ENCODE measurements at regions not wholly inside any gene's neighbourhood (a gene's known extent, or its start where the extent isn't known, plus 50 kb on each side); places are given as distances from the start of the nearest gene placed in this dataset.
"Not testable (repeated sequence)": the region's sequence is repeated elsewhere in the genome, so short reads cannot be mapped to it uniquely, and the experiment has no call there.

DNA sequence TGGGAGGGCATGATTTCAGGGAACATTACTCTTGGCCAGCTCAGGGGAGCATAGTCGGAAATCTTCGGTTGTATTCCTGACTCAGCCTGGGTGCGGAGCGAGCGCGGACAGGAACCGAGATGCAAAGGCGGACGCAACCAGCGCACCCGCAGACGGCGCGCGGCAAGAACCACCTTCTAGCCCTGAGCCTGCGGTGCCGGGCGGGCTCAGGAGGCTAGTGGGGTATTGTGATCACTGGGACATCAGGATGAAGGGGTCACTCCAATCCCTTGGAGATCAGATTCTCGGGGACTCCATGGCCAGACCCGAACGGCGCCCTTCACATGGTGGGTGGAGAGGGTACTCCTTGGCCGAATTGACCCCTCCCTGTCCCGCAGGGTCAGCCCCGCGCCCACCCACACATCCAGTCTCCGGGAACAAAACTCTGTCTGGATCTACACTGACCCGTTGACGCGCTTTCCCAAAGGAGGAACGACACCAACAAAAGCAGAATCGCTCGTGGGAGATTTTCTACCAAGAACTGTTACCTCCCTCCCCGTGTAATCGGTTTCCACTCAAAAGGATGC, 730.5 kb downstream of the ZWINT start:
- TF ChIP-seq, protein P1, sequence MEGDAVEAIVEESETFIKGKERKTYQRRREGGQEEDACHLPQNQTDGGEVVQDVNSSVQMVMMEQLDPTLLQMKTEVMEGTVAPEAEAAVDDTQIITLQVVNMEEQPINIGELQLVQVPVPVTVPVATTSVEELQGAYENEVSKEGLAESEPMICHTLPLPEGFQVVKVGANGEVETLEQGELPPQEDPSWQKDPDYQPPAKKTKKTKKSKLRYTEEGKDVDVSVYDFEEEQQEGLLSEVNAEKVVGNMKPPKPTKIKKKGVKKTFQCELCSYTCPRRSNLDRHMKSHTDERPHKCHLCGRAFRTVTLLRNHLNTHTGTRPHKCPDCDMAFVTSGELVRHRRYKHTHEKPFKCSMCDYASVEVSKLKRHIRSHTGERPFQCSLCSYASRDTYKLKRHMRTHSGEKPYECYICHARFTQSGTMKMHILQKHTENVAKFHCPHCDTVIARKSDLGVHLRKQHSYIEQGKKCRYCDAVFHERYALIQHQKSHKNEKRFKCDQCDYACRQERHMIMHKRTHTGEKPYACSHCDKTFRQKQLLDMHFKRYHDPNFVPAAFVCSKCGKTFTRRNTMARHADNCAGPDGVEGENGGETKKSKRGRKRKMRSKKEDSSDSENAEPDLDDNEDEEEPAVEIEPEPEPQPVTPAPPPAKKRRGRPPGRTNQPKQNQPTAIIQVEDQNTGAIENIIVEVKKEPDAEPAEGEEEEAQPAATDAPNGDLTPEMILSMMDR (conservative IDR thresholded peaks at IDR 0.05; ENCODE audit: low read length): no peak
- no peak for DNase-seq (ENCODE audit: low read depth)
- peak overlapping the region; percentile 45 for H3K4me3 ChIP-seq (ENCODE audit: low read length)

DNA sequence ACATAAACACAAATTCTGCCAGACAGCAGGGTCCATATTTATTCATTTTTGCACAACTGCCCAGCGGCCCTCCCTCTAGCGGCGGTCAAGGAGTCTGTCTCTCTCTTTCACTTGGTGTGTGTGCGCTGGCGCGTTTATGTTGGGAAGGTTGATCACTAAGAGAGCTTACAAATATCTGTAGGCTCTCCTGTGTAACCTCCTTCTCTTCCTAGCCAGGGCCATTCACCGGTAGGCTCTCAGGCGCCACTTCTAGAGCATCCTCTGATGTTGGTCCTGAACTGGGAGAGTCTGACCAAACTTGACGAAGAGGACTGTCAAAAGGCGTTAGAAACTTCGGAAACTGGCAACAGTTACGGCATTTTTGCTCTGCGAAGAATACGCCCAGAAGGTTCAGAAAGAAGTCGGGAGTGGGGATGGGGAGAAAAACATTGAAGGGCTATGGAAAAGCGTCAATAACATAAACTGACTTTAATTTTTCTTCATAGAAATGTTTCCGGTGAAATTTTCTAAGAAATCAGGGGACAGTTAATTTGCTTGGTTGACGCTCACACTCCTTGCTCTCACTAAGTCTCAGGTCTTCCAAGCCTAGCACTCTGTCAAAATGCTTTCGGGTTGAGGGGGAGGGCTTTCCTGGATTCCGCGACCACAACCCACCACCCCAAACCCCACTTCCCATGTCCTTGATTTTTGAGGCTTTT, 731.1 kb downstream of the ZWINT start:
- H3K4me3 ChIP-seq (ENCODE audit: low read length): no peak overlapping the region
- TF ChIP-seq, protein P1 (conservative IDR thresholded peaks at IDR 0.05; ENCODE audit: low read length): peak; percentile 51
- peak; percentile 21 for DNase-seq (ENCODE audit: low read depth)

DNA sequence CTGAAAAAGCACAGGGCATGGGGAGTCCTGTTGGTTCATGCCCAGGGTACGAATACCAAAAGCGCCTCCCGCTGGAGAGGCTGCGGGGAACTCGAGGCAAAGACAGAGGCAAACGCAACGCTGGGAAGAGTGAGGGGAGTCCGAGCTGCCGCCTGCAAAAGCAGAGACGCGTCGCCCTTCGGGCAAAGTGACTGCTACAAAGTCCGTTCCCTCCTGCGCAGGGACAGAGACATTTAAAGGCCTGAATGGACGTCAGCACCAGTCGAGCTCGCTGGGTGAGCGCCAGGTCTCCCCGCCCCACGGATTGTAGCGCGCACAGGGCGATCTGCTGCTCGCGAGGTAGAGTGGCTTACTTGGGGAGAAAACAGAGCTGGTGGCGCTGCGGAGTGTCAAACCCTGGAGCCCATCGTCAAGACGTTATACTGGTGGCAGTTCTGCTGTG, 732.8 kb downstream of the ZWINT start:
- TF ChIP-seq, protein P1 (conservative IDR thresholded peaks at IDR 0.05; ENCODE audit: low read length): no peak
- no peak for DNase-seq (ENCODE audit: low read depth)
- H3K4me3 ChIP-seq (ENCODE audit: low read length): no peak overlapping the region

DNA sequence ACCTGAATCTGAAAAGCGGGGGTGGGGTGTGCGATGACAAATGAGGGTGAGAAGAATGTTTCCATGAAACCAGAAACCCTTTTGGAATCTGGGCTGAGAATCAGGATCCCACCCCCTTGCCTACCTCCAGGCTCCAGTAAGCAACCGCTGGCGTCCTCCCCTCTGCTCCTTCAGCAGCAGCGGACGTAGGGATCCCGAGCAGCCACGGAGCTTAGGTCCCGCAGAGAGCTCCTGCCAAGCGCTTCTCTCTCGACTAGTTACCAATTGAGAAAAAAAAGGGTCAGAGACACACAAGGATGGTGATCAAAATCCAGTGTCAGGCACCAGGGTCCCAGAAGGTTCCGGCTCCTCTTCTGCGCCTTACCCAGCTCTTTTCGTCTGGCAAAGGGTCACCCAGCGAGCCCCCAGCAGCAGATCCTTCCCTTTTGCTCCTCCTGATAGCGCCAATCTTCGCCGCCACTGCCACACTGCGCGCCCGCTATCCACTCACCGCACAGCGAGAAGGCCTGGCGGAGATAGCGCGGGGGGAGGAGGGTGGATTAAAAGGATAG, 733.5 kb downstream of the ZWINT start:
- no peak overlapping the region for H3K4me3 ChIP-seq (ENCODE audit: low read length)
- TF ChIP-seq, protein P1 (conservative IDR thresholded peaks at IDR 0.05; ENCODE audit: low read length): no peak
- DNase-seq (ENCODE audit: low read depth): no peak

DNA sequence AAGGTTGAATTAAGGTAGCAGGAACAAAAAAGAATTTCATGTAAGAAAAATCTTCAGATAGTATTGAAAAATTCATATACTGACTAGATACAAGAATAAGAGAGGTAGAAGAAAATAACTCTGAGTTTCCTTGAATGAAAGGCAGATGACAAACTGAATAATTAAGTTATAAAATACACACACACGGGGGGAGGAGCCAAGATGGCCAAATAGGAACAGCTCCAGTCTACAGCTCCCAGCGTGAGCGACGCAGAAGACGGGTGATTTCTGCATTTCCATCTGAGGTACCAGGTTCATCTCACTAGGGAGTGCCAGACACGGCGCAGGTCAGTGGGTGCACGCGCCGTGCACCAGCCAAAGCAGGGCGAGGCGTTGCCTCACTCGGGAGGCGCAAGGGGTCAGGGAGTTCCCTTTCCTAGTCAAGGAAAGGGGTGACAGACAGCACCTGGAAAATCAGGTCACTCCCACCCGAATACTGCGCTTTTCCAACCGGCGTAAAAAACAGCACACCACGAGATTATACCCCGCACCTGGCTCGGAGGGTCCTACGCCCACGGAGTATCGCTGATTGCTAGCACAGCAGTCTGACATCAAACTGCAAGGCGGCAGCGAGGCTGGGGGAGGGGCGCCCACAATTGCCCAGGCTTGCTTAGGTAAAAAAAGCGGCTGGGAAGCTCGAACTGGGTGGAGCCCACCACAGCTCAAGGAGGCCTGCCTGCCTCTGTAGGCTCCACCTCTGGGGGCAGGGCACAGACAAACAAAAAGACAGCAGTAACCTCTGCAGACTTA, 759.2 kb downstream of the ZWINT start:
- DNase-seq (ENCODE audit: low read depth); H3K4me3 ChIP-seq (ENCODE audit: low read length): not testable (repeated sequence)

DNA sequence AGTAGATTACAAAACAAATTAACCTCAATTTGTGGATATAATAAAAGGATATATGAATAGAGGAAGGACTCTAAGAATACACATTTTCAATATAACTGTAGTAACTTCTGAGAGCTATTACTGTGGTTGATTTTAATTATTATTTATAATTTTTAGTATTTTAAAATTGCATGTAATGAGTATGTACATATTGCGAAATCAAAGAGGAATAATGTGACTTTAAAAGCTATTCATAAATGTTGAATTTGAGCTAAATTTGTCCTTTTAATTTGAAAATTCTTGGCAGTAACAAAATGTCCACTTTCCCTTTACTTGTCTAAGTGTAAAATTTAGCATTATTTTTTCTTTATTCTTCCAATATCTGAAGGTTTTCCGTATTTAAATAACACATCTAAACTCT, 750.6 kb upstream of the PCDH15 start:
- DNase-seq (ENCODE audit: low read depth): no peak
- H3K4me3 ChIP-seq (ENCODE audit: low read length): no peak overlapping the region
- TF ChIP-seq, protein P1 (conservative IDR thresholded peaks at IDR 0.05; ENCODE audit: low read length): no peak

DNA sequence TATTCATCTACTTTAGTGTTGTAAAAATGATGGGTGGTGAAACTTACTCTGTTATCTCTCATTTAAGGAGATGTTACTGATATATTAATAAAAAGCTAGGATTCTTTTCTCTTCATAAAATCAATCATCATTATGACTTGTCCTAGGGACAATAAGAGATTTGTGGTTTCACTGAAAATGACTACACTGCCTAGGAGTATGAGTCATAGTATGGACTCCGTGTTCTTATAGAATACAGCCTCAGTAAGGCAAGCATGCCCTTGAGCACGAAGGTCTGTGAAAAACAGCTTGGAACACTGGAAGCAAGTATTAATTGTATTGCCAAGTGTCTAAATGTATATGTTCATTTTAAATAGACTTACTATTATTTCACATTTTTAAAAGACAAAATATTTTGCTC, 749.2 kb upstream of the PCDH15 start:
- no peak for DNase-seq (ENCODE audit: low read depth)
- TF ChIP-seq, protein P1 (conservative IDR thresholded peaks at IDR 0.05; ENCODE audit: low read length): no peak
- H3K4me3 ChIP-seq (ENCODE audit: low read length): no peak overlapping the region

DNA sequence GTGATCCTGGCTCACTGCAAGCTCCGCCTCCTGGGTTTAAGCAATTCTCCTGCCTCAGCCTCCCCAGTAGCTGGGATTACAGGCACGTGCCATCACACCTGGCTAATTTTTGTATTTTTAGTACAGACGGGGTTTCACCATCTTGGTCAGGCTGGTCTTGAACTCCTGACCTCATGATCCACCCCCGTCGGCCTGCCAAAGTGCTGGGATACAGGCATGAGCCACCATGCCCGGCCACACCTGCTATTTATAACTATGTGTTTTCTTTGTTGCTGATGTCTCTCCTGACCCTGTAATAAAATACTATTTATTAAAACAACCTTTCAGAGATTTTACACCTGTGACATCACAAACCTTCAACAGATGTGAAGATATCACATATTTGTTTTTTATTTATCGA, 736.5 kb upstream of the PCDH15 start:
- not testable (repeated sequence) for H3K4me3 ChIP-seq (ENCODE audit: low read length); DNase-seq (ENCODE audit: low read depth)

All from AG10803 (cell line).